ENCODE measurements at regions not wholly inside any gene's neighbourhood (a gene's known extent, or its start where the extent isn't known, plus 50 kb on each side); places are given as distances from the start of the nearest gene placed in this dataset.

DNA sequence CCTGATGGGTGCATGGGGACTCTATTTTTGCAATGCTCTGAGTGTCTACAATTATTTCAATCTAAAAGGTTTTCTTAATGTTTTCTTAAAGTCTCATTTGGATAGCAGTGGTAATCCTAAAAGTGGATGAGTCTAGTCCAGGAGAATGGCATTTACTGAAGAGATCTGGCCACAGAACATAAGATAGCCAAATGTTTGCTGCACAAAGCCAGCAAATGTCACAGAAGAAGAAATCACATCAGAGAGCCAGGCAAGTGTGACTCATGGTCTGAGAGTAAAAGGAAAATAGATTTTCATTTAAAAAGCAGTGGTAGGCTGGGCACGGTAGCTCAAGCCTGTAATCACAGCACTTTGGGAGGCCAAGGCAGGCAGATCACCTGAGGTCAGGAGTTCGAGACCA, 352.7 kb upstream of the GRAMD2B start:
- DNase-seq (ENCODE audit: low read depth, low spot score): peak; percentile 45

GRCh38 chr5:126074538-126074937, 348.7 kb upstream of the GRAMD2B start:
- DNase-seq (ENCODE audit: low read depth, low spot score): no peak

DNA sequence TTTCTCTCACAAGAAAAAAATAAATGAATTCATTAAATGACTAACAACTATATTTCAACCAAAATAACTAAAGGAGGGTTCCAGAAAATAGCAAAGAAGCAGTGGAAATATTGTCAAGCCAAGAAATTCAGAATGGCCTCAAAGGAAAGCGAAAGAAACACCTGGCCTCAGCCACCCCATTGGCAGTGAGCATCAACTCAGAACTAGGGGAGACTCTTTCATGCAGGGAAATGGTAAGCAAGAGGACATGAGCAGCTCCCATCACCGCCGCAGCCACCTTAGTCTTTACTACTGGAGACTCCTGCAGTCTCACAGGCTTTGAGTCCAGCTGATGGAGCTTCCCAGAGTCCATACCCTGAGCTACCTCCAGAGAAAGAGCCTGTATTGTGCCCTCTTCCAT, 343.9 kb upstream of the GRAMD2B start:
- DNase-seq (ENCODE audit: low read depth, low spot score): no peak

DNA sequence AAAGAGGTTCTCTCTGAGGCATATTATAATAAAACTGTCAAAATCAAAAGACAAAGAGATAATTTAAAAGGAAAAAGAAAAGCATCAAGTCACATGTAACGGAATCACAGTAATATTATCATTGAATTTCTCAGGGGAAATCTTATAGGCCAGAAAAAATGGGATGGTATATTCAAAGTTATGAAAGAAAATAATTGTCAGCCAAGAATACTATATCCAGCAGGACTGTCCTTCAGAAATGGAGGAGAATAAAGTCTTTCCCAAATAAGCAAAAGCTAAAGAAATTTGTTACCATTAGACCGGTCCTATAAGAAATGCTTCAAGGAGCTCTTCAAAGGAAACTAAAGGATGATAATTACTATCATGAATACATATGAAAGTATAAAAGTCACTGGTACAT, 342.0 kb upstream of the GRAMD2B start:
- no peak for DNase-seq (ENCODE audit: low read depth, low spot score)

DNA sequence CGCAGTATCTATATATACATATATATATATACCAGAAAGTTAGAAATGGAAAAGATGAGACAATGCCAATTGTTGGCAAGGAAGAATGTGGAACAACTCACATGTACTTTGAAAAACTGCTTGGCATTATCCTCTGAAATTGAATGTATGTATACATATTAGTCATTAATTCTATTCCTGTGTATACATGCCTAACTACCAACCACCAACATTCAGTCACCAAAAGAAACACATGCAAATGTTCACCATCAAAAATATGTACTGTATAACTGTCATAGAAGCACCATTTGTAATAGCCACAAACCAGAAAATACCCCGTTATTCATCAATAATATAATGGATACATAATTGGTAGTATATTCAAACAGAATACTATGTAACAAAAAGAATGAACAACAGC, 330.2 kb upstream of the GRAMD2B start:
- DNase-seq (ENCODE audit: low read depth, low spot score): no peak

- no peak for DNase-seq (ENCODE audit: low read depth, low spot score)
Observed at GRCh38 chr5:126093718-126094117, 329.5 kb upstream of the GRAMD2B start.

DNA sequence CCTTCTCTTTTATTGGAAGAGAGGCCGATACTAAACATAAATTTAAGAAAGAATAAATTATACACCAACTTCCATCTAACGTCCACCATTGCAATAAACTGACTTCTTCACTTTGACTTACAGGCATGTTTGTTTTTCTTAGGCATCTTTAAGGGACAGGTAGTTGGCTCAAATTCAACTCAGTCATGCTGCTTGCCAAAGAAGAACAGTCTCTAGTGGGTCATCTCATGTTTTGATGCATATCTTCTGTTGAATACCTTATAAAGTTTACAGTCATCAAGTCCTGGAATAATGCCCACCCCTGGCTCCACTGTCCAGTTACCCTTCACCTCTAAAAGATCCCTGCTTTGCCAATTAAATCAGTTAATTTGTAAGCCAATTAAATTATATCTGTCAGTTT, 328.2 kb upstream of the GRAMD2B start:
- DNase-seq (ENCODE audit: low read depth, low spot score): no peak

GRCh38 chr5:126096442-126097006, 326.7 kb upstream of the GRAMD2B start:
- DNase-seq (ENCODE audit: low read depth, low spot score): no peak

DNA sequence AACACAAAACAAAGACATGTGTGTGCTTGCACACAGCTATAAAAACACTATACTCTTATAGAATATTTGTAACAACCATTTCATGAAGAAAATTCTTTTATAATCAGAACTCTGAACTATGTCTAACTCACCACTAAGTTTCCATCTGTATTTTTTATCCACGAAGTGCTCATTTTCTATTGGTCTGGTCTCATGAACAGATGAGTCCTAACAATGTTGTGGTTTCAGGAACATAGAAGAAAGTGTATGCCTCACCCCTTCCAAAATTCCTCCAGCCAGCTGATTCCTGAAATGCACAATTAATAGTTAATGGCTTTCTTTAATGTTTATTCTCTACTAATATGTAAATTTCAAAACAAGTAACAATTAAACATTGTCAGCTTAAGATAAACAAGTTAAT, 325.3 kb upstream of the GRAMD2B start:
- no peak for DNase-seq (ENCODE audit: low read depth, low spot score)

- peak; percentile 70 for DNase-seq (ENCODE audit: low read depth, low spot score)
Observed at GRCh38 chr5:126098330-126099017, 324.7 kb upstream of the GRAMD2B start.

- DNase-seq (ENCODE audit: low read depth, low spot score): no peak
Observed at GRCh38 chr5:126099077-126099476, 324.1 kb upstream of the GRAMD2B start.

- DNase-seq (ENCODE audit: low read depth, low spot score): peak; percentile 7
Observed at GRCh38 chr5:126100767-126101166, 322.4 kb upstream of the GRAMD2B start.

DNA sequence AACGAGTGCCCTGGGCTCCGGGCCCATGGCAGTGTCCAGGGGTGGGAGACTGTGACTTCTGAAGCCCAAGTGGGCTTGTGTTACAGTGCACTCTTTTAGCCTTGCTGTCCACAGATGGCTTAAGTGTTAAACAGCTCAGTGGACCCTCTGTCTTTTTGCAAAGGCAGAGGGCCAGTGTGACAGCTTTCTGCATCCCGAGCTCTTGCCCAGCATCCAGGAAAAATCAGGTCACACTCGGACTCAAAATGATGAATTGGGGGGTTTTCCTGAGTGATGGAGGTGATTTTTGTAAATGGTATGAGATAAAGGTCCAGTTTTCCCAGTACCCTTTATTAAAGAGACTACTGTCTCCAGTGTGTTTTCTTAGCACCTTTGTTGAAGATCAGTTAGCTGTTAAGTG, 321.3 kb upstream of the GRAMD2B start:
- no peak for DNase-seq (ENCODE audit: low read depth, low spot score)

DNA sequence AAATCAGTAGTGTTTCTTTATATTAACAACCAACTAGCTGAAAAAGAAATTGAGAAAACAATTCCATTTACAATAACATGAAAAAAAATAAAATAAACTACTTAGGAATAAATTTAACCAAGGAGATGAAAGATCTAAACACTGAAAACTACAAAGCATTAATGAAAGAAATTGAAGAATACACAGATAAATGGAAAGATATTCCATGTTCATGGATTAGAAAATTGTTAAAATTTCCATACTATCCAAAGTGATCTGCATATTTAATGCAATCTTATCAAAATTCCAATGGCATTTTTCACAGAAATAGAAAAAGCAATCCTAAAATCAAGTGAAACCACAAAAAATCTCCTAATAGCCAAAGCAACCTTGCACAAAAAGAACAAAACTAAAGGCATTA, 320.2 kb upstream of the GRAMD2B start:
- DNase-seq (ENCODE audit: low read depth, low spot score): no peak

DNA sequence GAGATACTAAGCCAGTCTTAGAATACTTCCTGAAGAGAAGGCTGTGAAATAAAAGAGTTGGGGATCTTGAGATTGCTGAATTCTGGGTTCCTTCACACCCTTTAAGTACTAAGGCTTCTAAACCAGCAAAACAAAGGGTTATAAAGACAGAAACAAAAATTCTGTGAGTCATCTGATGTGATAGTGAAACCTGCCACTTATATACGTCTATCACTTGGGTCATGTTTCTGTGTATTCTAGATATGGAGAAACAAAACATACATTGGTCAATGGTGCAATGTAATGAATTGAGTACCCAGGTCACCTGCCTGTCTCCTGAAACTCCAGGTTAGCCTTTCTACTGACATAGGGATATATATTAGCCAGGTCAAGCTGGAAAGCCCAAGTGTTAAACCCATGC, 319.3 kb upstream of the GRAMD2B start:
- no peak for DNase-seq (ENCODE audit: low read depth, low spot score)

DNA sequence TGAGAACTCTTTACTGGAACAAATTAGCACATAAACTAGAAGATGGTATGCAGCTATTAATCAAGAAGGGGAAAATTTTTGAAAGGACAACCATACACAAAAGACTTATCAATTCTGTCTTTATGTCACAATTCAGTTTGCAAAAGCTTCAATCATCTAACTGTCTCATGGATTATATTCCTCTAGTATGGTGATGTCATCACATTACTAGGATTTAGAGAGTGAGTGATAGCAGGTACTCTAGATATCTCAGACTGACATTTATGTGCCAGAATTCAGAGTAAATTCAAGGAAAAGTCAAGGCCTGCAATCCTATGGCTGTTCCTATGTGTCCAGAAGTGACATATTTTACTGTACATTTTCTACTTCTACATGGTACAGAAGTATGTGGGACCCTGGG, 318.9 kb upstream of the GRAMD2B start:
- no peak for DNase-seq (ENCODE audit: low read depth, low spot score)

DNA sequence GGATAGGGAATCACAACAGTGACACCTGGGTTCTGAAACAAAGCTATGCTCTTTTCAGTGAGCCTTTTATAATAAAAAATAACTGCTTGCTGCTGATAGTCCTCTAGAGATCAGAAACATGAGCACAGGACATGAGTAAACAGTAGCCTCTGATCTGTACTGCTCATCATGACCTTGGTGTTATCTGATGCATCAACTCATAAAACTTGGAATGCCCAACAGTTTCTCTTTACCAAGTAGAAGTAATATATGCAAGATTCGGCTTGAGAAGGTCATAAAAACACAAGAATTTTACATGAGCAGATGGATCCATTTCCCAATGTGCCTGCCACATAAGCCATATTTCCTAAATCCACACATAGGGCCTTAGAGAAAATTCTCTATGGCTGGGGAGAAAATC, 318.3 kb upstream of the GRAMD2B start:
- DNase-seq (ENCODE audit: low read depth, low spot score): no peak

- no peak for DNase-seq (ENCODE audit: low read depth, low spot score)
Observed at GRCh38 chr5:126106029-126106428, 317.2 kb upstream of the GRAMD2B start.

DNA sequence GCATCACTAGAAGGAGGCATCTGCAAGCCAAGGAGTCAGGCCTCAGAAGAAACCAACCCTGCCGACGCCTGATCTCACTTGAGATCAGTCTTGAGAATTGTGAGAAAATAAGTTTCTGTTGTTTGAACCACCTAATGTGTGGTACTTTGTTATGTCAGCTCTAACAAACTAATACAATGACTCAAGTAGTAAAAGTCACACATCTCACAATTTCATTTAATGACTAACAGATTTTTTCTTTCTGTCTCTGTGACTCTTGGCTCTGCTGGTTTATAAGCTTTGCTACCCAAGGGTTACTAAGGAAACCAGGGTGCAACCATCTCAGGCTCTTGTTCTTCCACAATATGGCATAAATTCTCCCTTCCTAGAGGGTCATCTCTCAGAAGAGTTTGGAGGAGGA, 315.8 kb upstream of the GRAMD2B start:
- DNase-seq (ENCODE audit: low read depth, low spot score): no peak

DNA sequence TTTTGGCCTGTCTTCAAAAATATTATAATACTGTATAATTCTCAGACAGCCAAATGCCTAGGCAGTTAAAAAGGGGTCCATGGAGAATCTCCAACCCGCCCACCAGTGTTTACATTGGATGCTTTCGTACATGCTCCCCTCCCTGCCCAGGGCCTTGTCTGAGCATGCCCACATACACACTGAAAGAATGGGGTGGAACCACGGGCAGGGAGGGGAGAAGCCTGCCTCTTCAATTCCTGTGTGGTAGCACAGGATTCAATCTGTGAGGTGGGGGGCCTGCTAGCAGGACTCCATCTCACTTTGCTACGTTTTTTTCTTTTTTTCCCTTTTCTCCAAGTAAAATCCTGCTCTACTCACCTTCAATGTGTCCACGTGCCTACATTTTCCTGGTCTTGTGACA, 314.7 kb upstream of the GRAMD2B start:
- DNase-seq (ENCODE audit: low read depth, low spot score): peak; percentile 8

DNA sequence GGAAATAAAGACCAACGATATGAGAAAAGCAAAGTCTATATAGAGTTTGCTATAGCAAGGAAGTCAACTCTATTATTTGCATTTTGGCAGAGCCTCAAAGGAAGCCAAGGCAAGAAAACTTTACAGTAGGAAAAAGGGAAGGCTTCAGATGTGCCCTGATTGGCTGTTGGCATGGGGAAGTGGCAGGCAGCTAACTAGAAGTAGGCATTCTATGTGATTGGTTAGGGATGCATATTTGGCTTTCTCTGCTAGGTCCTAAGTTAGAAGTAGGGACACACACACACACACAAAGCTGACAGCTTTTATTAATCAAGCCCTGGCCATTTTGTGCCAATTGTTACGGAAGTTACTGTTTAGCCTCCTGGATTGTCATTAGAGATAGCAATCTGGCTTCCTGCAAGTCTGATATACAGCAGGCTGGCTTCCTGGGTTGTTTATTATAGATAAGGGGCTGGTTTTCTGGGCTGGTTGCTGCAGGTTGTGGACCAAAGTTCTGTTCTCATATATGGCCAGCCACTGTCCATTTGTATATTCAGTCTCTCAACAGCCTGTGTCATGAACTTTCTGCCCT, 308.1 kb upstream of the GRAMD2B start:
- DNase-seq (ENCODE audit: low read depth, low spot score): no peak

DNA sequence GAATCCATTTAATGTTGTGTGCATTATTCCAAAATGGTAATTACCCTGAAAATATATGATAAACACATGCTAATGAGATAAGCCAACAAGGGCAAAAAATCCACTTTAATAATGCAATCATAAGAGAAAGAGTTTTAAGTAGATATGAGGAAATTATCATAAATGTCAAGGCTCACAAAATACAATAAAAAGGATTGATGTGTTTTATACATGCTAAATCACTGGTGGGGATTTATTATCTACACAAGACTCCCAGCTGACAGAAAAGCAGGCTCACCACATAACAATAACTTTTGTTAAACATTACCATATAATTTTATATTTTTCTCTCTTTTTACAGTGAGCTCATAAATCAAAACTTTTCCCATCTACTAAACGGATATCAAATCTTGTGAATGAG, 306.2 kb upstream of the GRAMD2B start:
- no peak for DNase-seq (ENCODE audit: low read depth, low spot score)

DNA sequence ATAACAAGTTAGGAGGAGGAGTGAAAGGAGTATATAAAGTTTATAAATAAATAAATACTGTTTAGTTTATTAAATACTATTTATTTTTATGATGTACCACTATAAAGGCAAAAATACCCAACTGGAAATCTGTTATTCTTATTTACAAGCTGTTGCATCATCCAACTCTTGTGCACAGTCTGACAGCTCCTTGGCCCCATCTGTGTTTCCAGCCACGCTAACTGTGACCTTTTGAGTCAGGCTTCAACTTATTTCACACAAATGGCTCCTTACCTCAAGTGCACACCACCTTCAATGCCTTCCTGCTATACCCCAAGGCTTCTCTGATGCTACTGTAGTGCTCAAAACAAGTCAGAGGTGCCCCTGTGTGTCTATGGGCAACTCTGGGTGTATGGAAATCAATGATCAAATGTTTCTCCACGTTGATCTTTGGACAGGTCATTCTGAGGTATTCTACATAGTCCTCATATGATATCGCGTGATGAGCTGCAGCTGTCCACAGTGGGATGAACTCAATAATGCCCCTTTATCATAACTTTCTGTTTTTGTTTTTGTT, 303.2 kb upstream of the GRAMD2B start:
- DNase-seq (ENCODE audit: low read depth, low spot score): no peak
